DMS 273 (cell line): ENCODE measurements at regions not wholly inside any gene's neighbourhood (a gene's known extent, or its start where the extent isn't known, plus 50 kb on each side); places are given as distances from the start of the nearest gene placed in this dataset.

ENCODE experiments used
- DNase-seq: peaks from one replicate; lab custom pipeline; 2025; ENCODE audit not compliant: unreplicated experiment; lab: John Stamatoyannopoulos, UW

DNA sequence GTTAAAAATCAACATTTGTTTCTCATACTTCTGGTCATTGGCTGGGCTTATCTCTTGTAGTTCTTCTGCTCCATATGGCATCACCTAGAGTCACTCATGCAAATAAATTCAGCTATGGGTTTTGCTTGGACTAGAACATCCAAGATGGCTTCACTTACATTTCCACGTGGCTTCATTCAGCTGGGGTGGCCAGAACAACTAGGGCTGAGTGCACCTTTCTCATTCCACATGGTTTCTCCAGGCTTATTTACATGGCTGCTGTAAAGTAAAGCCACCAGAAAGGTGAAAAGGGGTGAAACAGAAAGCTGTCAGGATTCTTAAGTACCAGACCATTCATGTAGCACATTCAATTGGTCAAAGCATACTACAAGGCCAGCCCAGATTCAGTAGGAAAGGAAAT, 151.1 kb upstream of the BMP2 start:
- no peak for DNase-seq

DNA sequence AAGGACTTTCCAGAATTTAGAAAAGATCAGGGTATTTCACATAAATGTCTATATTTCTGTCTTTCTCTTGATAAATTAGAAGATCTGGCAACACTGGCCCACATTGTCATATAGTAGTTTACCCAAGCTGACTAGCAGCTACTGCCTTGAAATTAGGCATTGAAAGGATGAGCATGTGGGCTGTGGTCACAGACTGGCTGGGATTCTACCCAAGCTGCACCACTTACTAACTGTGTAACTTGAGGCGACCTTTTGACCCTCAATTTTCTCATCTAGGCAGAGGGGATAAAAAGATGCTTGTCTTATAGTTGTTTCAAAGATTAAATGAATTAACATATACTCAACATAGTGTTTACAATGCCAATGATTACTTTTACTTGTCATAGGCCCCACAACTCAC, 152.7 kb upstream of the BMP2 start:
- DNase-seq: no peak

DNA sequence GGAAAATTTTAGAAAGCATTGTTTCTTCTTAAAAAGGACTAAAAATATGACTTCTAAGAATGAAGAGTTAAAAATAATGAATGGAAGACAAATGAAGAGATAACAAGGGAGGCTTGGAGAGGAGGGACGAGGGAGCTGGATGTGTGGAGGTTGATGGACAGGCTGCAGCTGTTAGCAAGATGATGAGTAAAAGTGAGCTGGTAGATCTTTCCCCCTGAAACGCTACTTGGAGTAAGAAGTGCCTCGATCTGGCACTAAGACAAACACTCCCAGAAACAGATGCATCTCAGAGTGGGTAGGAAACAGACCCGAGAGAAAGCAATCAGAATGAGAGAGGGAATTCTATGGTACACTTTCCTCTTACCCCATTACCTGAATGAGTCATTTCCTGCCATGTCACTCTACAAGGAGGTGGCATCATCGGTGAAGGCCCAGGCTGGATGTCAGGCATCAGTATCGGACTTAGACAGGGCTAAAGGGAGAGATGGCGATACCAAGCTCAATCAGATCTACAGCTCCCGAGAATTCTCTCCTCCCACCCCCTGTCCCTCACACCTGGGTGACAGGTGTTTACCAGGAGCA, 154.1 kb upstream of the BMP2 start:
- no peak for DNase-seq

DNA sequence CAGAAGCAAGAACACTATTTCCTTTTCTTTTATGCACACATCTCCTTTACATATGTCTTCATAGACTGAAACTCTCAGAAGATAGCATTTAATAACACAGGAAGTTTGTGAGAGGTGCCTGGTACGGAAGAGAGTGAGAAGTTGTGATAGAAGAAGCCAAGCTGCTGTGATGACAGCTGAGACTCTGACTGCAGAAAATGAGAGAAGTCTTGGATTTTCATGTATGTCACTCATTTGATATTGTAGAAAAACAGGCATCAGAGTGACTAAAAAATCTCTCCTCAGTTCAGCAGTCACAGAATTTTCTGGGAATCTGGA, 154.9 kb upstream of the BMP2 start:
- no peak for DNase-seq

DNA sequence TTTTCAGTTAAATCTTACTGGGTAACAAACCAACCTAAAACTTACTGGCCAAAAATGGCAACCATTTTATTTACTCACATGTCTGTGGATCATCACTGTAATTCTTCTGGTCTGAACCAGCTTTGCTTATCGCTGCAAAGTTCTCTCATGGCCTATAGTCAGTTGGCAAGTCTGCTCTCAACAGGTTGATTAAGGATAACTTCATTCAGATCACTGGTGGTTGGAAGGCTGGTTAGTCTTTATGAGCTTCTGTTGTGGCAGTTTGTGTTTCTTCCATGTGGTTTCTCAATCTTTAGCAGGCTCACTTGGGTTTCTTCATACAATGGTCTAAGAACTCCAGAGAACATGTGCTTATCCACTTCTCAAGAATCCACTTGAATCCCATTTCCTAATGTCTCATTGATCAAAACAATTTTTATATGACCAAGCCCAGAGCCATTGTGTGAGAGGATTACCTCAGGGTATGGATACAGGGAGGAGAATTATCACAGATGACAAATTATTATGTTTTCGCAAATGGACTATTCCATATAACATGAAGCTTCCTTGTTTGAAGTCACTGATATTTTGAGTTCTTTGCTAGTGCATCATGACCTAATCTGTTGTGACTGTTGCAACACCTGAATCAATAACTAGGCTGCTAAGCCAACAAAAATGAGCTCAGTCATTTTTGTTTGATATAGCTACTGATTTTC, 155.4 kb upstream of the BMP2 start:
- no peak for DNase-seq

DNA sequence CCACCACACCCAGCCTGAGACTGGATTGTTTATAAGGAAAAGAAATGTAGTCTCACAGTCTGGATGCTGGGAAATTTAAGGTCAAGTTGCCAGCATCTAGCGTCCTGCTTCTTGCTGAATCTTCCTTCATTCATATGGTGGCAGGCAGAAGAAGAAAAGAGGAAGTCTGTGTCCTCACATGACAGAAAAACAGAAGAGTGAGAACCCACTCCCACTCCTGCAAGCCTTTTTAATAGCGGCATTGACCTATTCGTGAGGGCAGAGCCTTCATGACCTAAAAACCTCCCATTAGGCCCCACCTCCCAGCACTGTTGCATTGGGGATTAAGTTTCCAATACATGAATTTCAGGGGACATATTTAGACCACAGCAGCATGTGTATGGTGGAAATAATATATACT, 160.8 kb upstream of the BMP2 start:
- no peak for DNase-seq

DNA sequence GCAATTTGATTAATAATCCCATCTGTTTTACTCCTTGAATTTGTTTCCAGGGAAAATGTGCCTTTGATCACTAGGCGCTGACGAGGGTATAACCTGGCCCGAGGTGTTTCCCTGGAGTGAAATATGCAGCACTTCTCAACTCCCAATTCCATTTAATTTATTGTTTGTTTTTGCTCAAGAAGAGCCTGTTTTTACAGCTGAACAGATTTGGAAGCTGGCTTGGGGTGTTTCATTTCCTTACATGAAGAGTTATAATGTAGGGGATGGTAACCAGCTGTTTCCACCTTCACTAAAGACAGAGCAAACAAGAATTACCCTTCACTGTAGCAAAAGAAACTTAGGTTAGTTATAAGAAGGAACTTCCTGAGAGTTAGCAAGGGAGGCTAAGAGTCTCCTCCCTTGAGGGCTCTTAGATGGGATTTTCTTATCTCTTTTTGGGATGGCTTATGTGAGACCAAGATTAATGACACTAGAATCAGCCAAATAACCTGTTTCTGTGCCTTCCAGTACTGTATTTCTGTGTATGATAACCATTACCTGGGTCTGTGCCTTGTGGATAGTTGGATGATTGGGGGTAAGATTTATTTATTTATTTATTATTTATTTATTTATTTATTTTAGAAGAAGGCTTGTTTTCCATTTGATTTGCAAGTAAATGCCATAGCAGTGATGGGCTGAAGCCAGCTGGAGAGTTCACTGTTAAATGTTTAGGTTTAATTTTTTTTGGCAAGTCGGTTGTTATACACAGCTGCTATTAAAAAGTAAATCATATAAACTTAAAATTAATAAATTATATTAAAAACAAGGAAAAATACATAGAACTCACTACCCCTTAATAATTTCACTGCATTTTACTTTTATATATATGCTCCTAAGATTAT, 162.2 kb upstream of the BMP2 start:
- DNase-seq: no peak

DNA sequence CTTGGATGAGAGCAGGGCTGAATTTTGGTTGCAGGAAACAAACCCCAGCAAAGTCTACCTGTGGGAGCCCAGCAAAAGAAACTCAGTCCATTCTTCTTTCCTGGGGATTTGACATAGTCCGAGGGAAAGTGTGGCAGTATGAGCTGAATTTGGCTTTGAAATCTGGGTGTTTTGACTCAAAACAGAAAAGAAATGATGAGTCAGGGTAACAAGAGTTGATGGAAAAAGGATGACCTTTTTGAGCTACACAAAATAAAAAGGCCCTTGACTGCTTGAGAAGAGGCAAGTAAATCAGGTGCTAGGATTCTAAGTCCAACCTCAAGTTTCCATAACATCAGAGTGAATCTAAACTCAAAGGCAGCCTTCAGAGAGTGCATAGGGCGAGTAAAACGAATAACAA, 163.3 kb upstream of the BMP2 start:
- DNase-seq: no peak

DNA sequence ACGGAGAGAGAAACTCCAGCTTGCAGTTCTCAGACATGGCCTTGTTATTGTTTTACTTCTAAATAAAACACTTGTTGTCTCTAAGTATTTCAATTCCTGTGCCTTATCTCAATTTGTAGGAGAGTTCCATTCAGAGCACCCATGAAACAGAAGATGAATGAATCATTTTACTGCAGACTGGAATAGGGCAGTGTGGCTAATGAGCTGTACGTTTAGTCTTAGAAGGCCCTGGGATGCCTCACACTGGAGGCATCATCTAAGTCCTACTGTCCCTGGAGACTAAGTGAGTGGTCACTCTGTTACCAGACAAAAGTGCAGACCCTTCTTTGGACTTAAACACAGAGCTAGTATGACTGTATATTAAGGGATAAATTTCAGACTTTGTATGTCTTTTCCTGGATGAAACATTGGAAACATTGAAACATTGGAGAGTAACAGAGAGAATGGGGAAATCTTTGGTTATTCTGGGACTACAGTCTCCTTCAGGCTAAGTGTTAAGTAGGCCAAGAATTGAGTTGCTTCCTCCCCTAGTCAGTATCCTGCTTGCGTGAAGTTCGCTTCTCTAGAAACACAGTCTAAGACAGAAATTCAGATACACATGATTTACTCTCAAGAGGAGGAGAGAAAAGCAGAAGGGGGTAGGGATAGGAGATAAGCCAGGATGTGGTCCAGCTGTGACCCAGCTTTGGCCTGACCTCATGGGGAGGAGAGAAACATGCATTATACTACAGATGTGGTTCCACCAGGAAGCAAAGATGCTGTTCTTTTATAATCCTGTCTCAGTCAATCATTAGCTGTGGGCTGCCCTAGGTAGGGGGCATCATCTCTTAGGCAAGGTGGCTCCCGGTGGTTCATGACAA, 167.4 kb upstream of the BMP2 start:
- no peak for DNase-seq

DNA sequence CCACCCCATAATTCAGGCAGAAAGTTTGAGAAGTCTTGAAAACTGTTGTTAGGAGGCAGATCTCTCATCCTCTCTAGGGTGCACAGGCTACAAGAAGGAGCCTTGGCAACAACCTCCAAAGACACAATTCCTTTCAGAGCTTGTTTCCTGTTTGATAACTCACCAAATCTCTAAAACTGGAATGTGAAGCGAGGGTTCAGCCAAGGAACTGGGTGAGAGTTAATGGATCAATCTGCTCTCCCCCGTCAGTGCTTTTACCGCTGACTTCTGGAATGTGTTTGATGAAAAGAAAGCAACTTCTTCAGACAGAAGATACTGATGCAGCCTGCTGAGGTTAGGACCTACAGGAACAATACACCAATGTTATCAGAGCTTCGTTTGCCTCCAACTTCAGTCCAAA, 171.8 kb upstream of the BMP2 start:
- DNase-seq: no peak

DNA sequence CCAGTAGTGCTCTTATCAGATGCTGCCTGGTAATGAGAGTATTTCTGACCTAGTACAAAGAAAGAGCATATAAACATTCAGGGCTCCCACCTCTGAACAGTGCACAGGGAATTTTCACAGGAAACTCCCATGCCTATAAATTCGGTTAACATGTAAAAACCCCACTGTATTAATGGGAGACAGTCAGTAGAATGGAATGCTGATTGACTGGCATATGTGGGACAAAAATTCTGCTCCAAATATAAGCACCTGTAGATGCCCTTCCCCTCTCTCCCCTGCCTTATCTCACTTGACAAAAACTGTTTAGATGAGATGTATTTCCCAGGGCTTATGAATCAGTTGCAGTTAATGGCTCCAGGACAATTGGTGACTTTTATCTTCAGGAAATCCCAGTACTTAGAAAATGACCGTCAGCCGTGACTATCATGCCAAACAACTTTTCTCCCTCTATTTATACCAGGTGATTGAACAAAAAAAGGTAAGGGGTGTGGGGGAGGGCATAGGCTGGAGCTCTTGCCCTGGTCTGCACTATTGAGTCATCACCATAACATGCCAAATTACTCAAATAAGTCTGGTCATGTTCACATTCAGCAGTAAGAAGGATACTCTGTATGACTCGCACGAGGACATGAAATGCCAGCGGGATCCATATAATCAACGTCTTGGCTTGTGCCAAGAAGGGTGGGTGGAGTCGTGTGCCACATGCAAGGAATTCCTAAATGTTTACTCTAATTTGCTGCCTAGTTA, 176.4 kb upstream of the BMP2 start:
- DNase-seq: no peak

DNA sequence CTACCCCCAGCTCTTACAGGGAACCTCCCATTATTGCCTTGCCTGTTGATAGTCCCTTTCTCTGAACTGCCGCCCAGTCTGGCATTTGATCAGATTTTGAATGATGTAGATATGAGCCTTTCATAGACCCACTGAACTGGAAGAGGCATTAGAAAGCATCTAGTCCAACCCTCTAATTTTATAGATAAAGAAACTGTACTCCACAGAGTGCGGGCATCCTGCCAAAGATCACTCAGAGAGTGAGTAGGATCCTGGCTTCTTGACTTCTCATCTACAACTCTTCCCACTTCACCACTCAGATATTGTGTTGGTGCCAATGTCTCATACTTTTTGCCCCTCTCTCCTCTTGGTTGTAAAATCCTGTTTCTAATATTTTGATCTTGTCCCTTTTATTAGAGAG, 179.2 kb upstream of the BMP2 start:
- no peak for DNase-seq

DNA sequence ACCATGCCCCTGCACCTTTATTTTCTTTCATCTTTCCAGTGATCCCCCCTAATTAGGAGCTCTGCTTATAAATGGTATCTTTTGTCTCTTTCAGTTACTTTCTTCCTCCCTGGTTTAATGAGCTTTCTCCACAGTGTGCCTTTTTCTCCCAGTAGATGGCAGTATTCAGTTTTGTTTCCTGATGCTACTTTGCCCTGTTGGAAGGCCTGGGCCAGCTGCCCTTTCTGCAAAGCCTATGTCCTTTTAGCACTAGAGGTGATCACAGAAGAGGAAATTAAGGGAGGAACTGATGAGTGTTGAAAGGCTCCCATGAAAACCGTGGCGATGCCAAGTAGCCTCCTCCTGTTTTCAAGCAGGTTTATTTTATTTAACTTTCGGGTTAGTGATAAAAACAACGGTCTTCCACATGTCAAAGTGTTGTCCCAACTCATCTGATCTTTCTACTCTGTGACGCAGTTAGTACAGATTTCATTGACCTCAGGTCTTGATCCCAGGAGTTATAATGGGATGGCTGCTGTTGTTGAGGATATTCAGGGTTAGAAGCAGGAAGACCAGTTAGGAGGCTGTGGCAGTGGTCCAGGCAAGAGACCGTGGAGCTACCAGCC, 184.2 kb upstream of the BMP2 start:
- peak; percentile 56 for DNase-seq

DNA sequence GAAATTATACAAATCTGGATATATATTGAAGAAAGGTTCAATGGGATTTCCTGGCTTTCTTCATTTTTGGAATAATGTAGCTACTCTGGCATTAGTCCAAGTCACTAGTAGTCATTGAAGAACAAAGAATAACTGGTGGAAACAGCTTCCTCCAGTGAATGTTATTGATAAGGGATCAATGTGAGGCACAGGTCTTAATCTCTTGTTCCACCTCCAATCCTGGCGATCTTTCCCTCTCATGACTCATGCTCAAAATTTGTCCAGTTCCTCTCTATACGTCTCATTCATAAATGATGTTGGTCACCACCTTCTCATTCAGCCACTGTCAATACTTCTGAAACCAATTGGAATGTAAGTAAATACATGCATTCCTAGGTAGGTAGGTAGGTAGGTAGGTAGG, 185.0 kb upstream of the BMP2 start:
- DNase-seq: no peak

DNA sequence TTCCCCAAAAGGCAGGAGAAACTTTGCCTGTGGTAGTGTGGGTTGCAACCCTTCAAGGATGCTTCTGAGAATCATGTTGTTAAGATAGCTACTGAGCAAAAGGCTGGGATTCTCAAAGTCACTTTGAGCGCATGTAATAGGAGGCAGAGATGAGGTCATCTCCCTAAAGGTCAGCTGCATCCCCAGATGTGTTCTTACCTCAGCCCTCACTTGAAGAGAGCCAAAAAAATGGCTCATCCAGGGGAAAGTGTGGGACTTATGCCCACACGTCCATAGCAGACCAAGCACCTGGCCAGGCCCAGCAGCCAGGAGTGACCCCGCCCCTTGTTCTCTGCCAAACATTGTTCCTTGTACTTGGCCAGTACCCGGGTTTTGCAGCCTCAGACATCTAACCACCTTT, 187.0 kb upstream of the BMP2 start:
- DNase-seq: no peak

DNA sequence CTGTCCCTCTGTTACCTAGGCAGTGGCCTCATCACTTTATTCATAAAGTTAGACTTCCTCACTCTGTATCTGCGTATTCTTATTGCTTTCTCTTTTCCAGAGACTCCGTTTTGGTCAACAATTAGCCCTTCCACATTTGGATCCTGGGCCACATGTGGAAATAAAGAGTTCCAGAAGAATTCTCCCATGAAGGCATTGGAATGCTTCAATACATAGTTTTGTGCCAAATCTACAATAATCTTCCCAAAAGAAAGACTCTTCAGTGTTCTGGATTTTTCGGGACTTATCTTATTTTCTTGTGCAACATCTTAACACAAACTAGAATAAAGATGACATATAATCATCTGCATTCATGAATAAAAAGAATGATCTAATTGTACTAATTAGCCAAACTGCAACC, 187.7 kb upstream of the BMP2 start:
- DNase-seq: no peak

DNA sequence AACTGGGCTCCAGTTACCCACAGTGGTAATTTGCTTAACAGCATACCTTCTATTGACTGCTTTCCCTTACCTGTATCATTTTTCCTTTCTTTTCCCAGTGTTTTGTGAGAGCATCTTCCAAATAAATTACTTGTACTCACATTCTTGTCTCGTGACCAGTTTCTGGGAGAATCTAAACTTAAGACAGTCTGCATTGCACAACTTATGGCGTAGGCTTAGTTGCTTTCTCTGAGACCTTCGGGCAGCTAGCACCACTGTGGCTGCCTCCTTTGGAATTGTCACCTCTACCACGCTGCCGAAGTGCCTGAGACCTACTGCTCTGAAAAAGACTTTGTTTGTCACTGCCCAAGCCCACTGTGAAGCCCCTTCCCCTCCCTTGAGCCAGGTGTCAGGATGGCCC, 188.1 kb upstream of the BMP2 start:
- no peak for DNase-seq

DNA sequence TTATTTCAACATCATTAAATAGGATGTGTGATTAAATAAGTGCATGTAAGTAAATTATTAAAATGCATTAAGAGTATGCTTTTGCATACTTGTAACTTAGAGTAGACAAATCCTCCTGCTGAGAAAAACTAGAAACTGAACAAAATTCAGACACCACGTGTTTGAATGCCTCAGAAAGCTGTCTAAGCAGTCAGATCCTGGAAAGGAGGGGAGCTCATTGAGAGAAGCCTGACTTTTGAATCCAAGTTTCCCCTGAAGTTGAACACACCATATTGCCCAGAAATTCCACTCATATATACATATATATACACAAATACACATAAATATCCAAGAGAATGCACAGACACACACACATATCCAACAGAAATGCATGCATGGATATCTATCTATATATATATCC, 190.0 kb upstream of the BMP2 start:
- DNase-seq: no peak

DNA sequence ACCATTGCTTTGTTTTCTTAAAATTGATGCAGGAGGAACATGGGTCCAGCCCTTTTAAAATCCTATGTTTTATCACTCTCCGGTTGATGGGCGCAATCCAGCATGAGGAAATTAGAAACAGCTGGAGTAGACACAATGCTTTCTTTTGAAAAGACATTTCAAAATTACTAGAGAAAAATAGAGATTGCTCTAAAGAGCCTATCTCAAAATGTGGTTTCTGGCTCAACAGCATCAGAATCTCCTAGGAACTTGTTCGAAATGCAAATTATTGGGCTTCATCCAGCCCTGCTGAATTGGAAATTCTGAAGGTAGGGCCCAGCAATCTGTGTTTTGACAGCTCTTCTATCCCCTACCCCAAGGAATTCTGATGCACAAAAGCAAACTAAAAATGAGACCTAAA, 190.8 kb upstream of the BMP2 start:
- DNase-seq: no peak

DNA sequence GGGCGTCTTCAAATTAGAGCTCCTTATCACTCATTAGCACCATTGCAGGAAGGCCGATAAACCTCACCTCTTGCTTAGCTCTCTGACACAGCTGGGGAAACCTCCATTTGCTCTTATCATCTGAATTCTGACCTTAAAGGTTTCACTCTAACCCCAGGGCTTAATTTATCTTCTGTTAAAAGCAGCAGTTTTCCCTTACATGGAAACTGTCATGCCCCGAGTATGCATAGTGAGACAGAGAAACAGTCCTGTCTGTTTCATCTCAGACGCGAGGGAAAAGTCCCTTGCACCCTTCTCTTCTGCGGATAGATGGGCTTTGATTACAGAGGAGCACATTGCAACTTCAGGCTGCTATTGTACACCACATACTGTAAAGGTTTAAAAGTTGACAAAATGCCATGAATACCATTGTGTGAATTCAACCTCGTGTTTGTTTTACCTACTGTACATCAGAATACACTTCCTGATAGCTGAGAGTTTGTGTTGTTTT, 191.5 kb upstream of the BMP2 start:
- DNase-seq: no peak
